NT2/D1 (cell line): ENCODE measurements at regions not wholly inside any gene's neighbourhood (a gene's known extent, or its start where the extent isn't known, plus 50 kb on each side); places are given as distances from the start of the nearest gene placed in this dataset.

Experiments used
- SUZ12 ChIP-seq: IDR thresholded peaks from 2 replicates; pipeline ENCODE4 v1.6.1; 2011; ENCODE audit not compliant: insufficient read length, insufficient read depth; ENCODE audit errors: extremely low read depth
- ZNF274 ChIP-seq: IDR thresholded peaks from 2 replicates; pipeline ENCODE4 v1.6.1; 2011; ENCODE audit warnings: mild to moderate bottlenecking, low read depth, low read length

DNA sequence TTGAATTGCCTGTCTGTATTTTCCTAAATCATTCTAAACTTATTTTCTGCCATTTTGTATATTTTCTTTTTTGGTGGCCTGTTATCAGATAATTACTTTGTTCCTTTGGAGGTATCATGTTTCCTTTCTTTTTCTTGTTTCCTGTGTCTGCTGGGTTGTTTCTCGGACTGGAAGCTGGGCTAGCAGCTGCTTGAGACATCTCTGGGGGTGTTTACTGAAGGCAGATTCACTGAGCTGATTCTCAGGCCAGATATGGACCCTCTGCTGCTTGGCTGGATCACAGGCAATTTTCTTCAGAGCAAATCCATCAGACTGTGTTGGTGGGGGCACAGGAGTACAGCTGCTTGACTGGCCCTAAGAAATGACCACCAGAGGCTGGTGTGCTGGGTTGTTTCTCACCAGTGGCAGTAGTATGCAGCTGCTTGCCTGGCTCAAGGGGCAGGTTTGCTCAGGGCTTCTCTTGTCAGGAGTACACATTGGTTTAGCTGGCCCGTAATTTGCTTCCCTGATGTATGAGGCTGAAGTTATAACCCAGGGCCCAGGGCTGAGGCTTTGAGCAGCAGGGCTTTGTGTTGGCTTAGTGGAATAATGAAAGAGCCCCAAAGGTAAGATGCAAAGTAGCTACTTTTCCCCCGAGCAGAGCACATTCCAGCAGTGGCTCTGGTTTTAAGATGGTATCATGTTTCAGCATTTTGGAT lies 680.6 kb downstream of the TECRL start:
- TF ChIP-seq ZNF274 (no peak), SUZ12 (no peak)
